ENCODE measurements at regions not wholly inside any gene's neighbourhood (a gene's known extent, or its start where the extent isn't known, plus 50 kb on each side); places are given as distances from the start of the nearest gene placed in this dataset.
"Not testable (repeated sequence)": the region's sequence is repeated elsewhere in the genome, so short reads cannot be mapped to it uniquely, and the experiment has no call there.

DNA sequence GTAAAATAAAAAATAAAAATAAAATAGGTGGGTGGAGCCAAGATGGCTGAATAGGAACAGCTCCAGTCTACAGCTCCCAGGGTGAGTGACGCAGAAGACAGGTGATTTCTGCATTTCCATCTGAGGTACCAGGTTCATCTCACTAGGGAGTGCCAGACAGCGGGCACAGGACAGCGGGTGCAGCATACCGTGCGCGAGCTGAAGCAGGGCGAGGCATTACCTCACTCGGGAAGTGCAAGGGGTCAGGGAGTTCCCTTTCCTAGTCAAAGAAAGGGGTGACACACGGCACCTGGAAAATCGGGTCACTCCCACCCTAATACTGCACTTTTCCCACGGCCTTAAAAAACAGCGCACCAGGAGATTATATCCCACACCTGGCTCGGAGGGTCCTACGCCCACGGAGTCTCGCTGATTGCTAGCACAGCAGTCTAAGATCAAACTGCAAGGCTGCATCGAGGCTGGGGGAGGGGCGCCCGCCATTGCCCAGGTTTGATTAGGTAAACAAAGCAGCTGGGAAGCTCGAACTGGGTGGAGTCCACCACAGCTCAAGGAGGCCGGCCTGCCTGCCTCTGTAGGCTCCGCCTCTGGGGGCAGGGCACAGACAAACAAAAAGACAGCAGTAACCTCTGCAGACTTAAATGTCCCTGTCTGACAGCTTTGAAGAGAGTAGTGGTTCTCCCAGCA lies 161.9 kb upstream of the RPS6KA2 start:
- H3K4me3 ChIP-seq (replicated peaks in 1 of 3; ENCODE audit: low read depth in 2 of 3, low read length in 3 of 3); H3K36me3 Mint-ChIP-seq; H3K9me3 ChIP-seq (replicated peaks in 1 of 2; ENCODE audit: control insufficient read depth in 1 of 2, insufficient read depth in 1 of 2, low read length in 2 of 2); H3K4me1 Mint-ChIP-seq; H3K4me1 ChIP-seq (ENCODE audit: control insufficient read depth in 1 of 2, insufficient read depth in 2 of 2, low read length in 2 of 2); H3K27me3 ChIP-seq (ENCODE audit: control insufficient read depth in 2 of 2, insufficient read depth in 2 of 2, low read length in 2 of 2); H2AFZ ChIP-seq (ENCODE audit: insufficient read depth, low read depth, low read length, poor library complexity, severe bottlenecking); H3K27ac Mint-ChIP-seq; DNase-seq; H3K79me2 ChIP-seq (ENCODE audit: insufficient read depth, low read length); H3K4me2 ChIP-seq (replicated peaks; ENCODE audit: extremely low read depth, low read length, poor library complexity, severe bottlenecking); H3K36me3 ChIP-seq (replicated peaks in 1 of 2; ENCODE audit: control insufficient read depth in 1 of 2, insufficient read depth in 2 of 2, low read length in 2 of 2); H3K4me3 Mint-ChIP-seq; H4K20me1 ChIP-seq (ENCODE audit: insufficient read depth, low read length); H3K27me3 Mint-ChIP-seq (ENCODE audit: low read depth in 3 of 3); H3K9me3 Mint-ChIP-seq; H3K27ac ChIP-seq (ENCODE audit: low read depth in 1 of 2, low read length in 2 of 2); H3K9ac ChIP-seq (ENCODE audit: insufficient read depth, low read length, poor library complexity, severe bottlenecking): not testable (repeated sequence)
- WGBS (ENCODE audit: insufficient coverage): 96% methylated on average over 9 of the region's 22 CpGs
- intact Hi-C loops (cut with micrococcal nuclease): loop anchor here (5.0 kb wide), 1 partner anchor 198 kb away; no protein-coding TSS in a partner anchor

DNA sequence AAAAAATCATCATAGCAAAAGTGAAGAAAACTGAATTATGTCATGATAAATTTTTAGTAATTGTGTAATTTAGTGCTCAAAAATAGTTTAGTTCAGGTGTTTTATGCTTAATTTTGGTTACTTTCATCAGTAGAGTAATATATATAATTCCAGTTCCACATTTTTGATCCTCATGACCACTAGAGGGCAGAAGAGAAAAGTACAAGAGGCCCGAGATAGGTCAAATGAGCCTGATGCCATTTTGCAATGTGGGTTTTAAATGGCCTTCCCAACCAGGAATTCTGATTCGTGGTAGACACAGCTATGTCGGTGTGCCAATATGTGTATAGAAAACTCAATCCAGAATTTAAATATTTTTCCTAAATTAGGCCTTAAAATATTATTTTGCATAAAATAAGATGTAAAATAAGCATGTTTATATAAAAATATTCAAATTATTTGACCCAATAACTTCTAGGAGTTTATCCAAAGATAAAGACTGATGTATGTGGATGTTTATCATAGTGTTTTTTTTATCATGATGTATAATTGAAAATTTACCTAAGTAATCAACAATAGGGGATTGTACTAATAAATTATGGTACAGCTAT lies 159.7 kb upstream of the RPS6KA2 start:
- Histone ChIP-seq H3K4me1 (ENCODE audit: control insufficient read depth in 1 of 2, insufficient read depth in 2 of 2, low read length in 2 of 2) (no peaks in the 10 kb centered on the region), H4K20me1 (ENCODE audit: insufficient read depth, low read length) (no peaks in the 10 kb centered on the region), H3K9ac (ENCODE audit: insufficient read depth, low read length, poor library complexity, severe bottlenecking) (no peak overlapping the region), H3K79me2 (ENCODE audit: insufficient read depth, low read length) (no peaks in the 10 kb centered on the region), H3K4me3 (replicated peaks in 1 of 3; ENCODE audit: low read depth in 2 of 3, low read length in 3 of 3) (no peak overlapping the region), H2AFZ (ENCODE audit: insufficient read depth, low read depth, low read length, poor library complexity, severe bottlenecking) (no peak overlapping the region), H3K36me3 (replicated peaks in 1 of 2; ENCODE audit: control insufficient read depth in 1 of 2, insufficient read depth in 2 of 2, low read length in 2 of 2) (no peaks in the 10 kb centered on the region), H3K9me3 (replicated peaks in 1 of 2; ENCODE audit: control insufficient read depth in 1 of 2, insufficient read depth in 1 of 2, low read length in 2 of 2) (no peaks in the 10 kb centered on the region), H3K27me3 (ENCODE audit: control insufficient read depth in 2 of 2, insufficient read depth in 2 of 2, low read length in 2 of 2) (no peaks in the 10 kb centered on the region), H3K27ac (ENCODE audit: low read depth in 1 of 2, low read length in 2 of 2) (no peak overlapping the region), H3K4me2 (replicated peaks; ENCODE audit: extremely low read depth, low read length, poor library complexity, severe bottlenecking) (no peak overlapping the region)
- H3K4me3 Mint-ChIP-seq: no peak overlapping the region
- H3K36me3 Mint-ChIP-seq: no peaks in the 10 kb centered on the region
- TF ChIP-seq, protein P1, sequence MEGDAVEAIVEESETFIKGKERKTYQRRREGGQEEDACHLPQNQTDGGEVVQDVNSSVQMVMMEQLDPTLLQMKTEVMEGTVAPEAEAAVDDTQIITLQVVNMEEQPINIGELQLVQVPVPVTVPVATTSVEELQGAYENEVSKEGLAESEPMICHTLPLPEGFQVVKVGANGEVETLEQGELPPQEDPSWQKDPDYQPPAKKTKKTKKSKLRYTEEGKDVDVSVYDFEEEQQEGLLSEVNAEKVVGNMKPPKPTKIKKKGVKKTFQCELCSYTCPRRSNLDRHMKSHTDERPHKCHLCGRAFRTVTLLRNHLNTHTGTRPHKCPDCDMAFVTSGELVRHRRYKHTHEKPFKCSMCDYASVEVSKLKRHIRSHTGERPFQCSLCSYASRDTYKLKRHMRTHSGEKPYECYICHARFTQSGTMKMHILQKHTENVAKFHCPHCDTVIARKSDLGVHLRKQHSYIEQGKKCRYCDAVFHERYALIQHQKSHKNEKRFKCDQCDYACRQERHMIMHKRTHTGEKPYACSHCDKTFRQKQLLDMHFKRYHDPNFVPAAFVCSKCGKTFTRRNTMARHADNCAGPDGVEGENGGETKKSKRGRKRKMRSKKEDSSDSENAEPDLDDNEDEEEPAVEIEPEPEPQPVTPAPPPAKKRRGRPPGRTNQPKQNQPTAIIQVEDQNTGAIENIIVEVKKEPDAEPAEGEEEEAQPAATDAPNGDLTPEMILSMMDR (IDR thresholded peaks at IDR 0.05): peak; percentile 87
- no CpG with 5 or more reads among the region's 3 CpGs for WGBS (ENCODE audit: insufficient coverage)
- no peaks in the 10 kb centered on the region for H3K4me1 Mint-ChIP-seq
- peak; percentile 44 to 67 (median 64) for DNase-seq
- peaks cover 0 to 6% (median 2%) of the 10 kb centered on the region in 7 donors for H3K9me3 Mint-ChIP-seq
- H3K27me3 Mint-ChIP-seq (ENCODE audit: low read depth in 3 of 3): peaks cover 3 to 7% (median 4%) of the 10 kb centered on the region in 3 donors
- intact Hi-C loops (cut with micrococcal nuclease): loop anchor here (5.0 kb wide), 1 partner anchor 201 kb away; no protein-coding TSS in a partner anchor
- H3K27ac Mint-ChIP-seq: no peak overlapping the region
